ENCODE measurements at regions not wholly inside any gene's neighbourhood (a gene's known extent, or its start where the extent isn't known, plus 50 kb on each side); places are given as distances from the start of the nearest gene placed in this dataset.

- TF ChIP-seq, protein P1, sequence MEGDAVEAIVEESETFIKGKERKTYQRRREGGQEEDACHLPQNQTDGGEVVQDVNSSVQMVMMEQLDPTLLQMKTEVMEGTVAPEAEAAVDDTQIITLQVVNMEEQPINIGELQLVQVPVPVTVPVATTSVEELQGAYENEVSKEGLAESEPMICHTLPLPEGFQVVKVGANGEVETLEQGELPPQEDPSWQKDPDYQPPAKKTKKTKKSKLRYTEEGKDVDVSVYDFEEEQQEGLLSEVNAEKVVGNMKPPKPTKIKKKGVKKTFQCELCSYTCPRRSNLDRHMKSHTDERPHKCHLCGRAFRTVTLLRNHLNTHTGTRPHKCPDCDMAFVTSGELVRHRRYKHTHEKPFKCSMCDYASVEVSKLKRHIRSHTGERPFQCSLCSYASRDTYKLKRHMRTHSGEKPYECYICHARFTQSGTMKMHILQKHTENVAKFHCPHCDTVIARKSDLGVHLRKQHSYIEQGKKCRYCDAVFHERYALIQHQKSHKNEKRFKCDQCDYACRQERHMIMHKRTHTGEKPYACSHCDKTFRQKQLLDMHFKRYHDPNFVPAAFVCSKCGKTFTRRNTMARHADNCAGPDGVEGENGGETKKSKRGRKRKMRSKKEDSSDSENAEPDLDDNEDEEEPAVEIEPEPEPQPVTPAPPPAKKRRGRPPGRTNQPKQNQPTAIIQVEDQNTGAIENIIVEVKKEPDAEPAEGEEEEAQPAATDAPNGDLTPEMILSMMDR (IDR thresholded peaks at IDR 0.05 in 4 of 5, conservative IDR thresholded peaks at IDR 0.05 in 1 of 5), result no peak
- TF ChIP-seq POLR2A (IDR thresholded peaks at IDR 0.05), result no peak
Observed at GRCh38 chr21:35428489-35428888, 379.4 kb upstream of the RUNX1 start.
